ENCODE measurements at regions not wholly inside any gene's neighbourhood (a gene's known extent, or its start where the extent isn't known, plus 50 kb on each side); places are given as distances from the start of the nearest gene placed in this dataset.

GRCh38 chr6:15712797-15713196 is 50.0 kb upstream of the DTNBP1 start:
- DNase-seq, result no peak
